Smooth muscle cell (in vitro differentiated cells): ENCODE measurements at regions not wholly inside any gene's neighbourhood (a gene's known extent, or its start where the extent isn't known, plus 50 kb on each side); places are given as distances from the start of the nearest gene placed in this dataset.

Experiments used
- DNase-seq: peaks from one replicate; lab custom pipeline; 2025; ENCODE audit not compliant: unreplicated experiment; lab: John Stamatoyannopoulos, UW
- H2AFZ ChIP-seq: fragments of 200-600 bp; sonication (generic); 2 replicates; pipeline ENCODE4 v1.6.0; 2016; ENCODE audit warnings: antibody characterized with exemption, low read depth, mild to moderate bottlenecking
- H3F3A ChIP-seq: fragments of 200-600 bp; sonication (generic); 2 replicates; pipeline ENCODE4 v1.6.0; 2017; ENCODE audit warnings: antibody characterized with exemption, low read depth
- H3K27ac ChIP-seq: fragments of 200-600 bp; sonication (generic); 2 replicates; pipeline ENCODE4 v1.5.1; 2016; ENCODE audit warnings: low read depth, mild to moderate bottlenecking
- H3K27me3 ChIP-seq: fragments of 200-600 bp; sonication (generic); 2 replicates; pipeline ENCODE4 v1.6.1; 2016; ENCODE audit warnings: low read depth, mild to moderate bottlenecking
- H3K36me3 ChIP-seq: fragments of 200-600 bp; sonication (generic); 2 replicates; pipeline ENCODE4 v1.5.1; 2016; ENCODE audit warnings: low read depth
- H3K4me1 ChIP-seq: fragments of 200-600 bp; sonication (generic); 2 replicates; pipeline ENCODE4 v1.5.1; 2016; ENCODE audit warnings: low read depth
- H3K4me2 ChIP-seq: fragments of 200-600 bp; sonication (generic); 2 replicates; pipeline ENCODE4 v1.6.0; 2016; ENCODE audit warnings: mild to moderate bottlenecking
- H3K4me3 ChIP-seq: fragments of 200-600 bp; sonication (generic); 2 replicates; pipeline ENCODE4 v1.5.1; 2016; ENCODE audit warnings: mild to moderate bottlenecking
- H3K79me2 ChIP-seq: fragments of 200-600 bp; sonication (generic); 2 replicates; pipeline ENCODE4 v1.6.0; 2016; ENCODE audit warnings: low read depth, mild to moderate bottlenecking
- H3K9ac ChIP-seq: fragments of 200-600 bp; sonication (generic); 2 replicates; pipeline ENCODE4 v1.6.0; 2016; ENCODE audit warnings: low read depth
- H3K9me3 ChIP-seq: fragments of 200-600 bp; sonication (generic); replicated peaks from 2 replicates; pipeline ENCODE4 v1.5.1; 2016; ENCODE audit warnings: low read depth
- H4K20me1 ChIP-seq: fragments of 200-600 bp; sonication (generic); 2 replicates; pipeline ENCODE4 v1.6.0; 2016; ENCODE audit warnings: low read depth
- CTCF ChIP-seq: fragments of 200-600 bp; sonication (generic); IDR thresholded peaks from 2 replicates; pipeline ENCODE4 v1.5.1; 2017; ENCODE audit warnings: borderline replicate concordance, mild to moderate bottlenecking, antibody characterized with exemption; ENCODE audit not compliant: insufficient read depth, poor library complexity, severe bottlenecking
- WGBS: methylation state at CpG from one replicate; pipeline ENCODE4 v1.1.7; 2016; ENCODE audit warnings: low lambda C conversion rate; 5-methylcytosine and 5-hydroxymethylcytosine counted together

- Histone ChIP-seq H3K4me1 (no peaks in the 10 kb centered on the region), H3K9ac (no peak overlapping the region), H3K27me3 (no peaks in the 10 kb centered on the region), H3K4me3 (no peak overlapping the region), H3K27ac (peak overlapping the region; percentile 92), H3F3A (no peaks in the 10 kb centered on the region), H3K9me3 (no peaks in the 10 kb centered on the region), H2AFZ (no peak overlapping the region), H3K4me2 (no peak overlapping the region), H3K79me2 (no peaks in the 10 kb centered on the region), H4K20me1 (no peaks in the 10 kb centered on the region), H3K36me3 (no peaks in the 10 kb centered on the region)
- peak; percentile 7 for DNase-seq
- WGBS = 14% methylated on average over 5 of the region's 5 CpGs
- TF ChIP-seq CTCF = peak; percentile 17
These were observed 186.5 kb upstream of the GAP43 start for GRCh38 chr3:115436767-115437301.

GRCh38 chr3:115438799-115439198, 184.5 kb upstream of the GAP43 start:
- no peaks in the 10 kb centered on the region for H4K20me1 ChIP-seq
- no peak overlapping the region for H3K9ac ChIP-seq
- H3F3A ChIP-seq = no peaks in the 10 kb centered on the region
- H3K36me3 ChIP-seq = no peaks in the 10 kb centered on the region
- no peaks in the 10 kb centered on the region for H3K4me1 ChIP-seq
- no peaks in the 10 kb centered on the region for H3K9me3 ChIP-seq
- H3K4me2 ChIP-seq = no peak overlapping the region
- H3K79me2 ChIP-seq = no peaks in the 10 kb centered on the region
- no peak overlapping the region for H3K4me3 ChIP-seq
- H3K27ac ChIP-seq = no peak overlapping the region
- no peak overlapping the region for H2AFZ ChIP-seq
- DNase-seq = no peak
- 88% methylated on average over 2 of the region's 2 CpGs for WGBS
- TF ChIP-seq CTCF = no peak
- no peaks in the 10 kb centered on the region for H3K27me3 ChIP-seq

GRCh38 chr3:115445559-115445958, 177.8 kb upstream of the GAP43 start:
- H3K9me3 ChIP-seq = no peaks in the 10 kb centered on the region

More at GRCh38 chr3:115445559-115445958, 177.8 kb upstream of the GAP43 start:
- Histone ChIP-seq H3K9ac (no peak overlapping the region), H3K4me3 (no peak overlapping the region), H2AFZ (no peak overlapping the region), H3K4me2 (no peak overlapping the region), H3K27ac (no peak overlapping the region), H3K27me3 (no peaks in the 10 kb centered on the region), H3F3A (no peaks in the 10 kb centered on the region), H4K20me1 (no peaks in the 10 kb centered on the region), H3K79me2 (no peaks in the 10 kb centered on the region), H3K36me3 (no peaks in the 10 kb centered on the region), H3K4me1 (no peaks in the 10 kb centered on the region)
- 96% methylated on average over 3 of the region's 3 CpGs for WGBS
- DNase-seq = no peak
- TF ChIP-seq CTCF = no peak
